HEK293T (cell line): ENCODE measurements at regions not wholly inside any gene's neighbourhood (a gene's known extent, or its start where the extent isn't known, plus 50 kb on each side); places are given as distances from the start of the nearest gene placed in this dataset.

Experiments used
- CTCF ChIA-PET: fragments of 350-600 bp; formaldehyde crosslinking; extraction: SDS; loops from one replicate; lab custom pipeline; 2021; ENCODE audit warnings: antibody characterized with exemption, inconsistent platforms; lab: Yijun Ruan, JAX
- POLR2A ChIA-PET: fragments of 350-600 bp; formaldehyde crosslinking; extraction: SDS; loops from one replicate; lab custom pipeline; 2020; ENCODE audit warnings: antibody characterized with exemption, inconsistent platforms; lab: Yijun Ruan, JAX
- DNase-seq: peaks from one replicate; pipeline ENCODE4 v3.0.0; 2012; ENCODE audit warnings: mixed read lengths; ENCODE audit errors: extremely low spot score
- ARNT ChIP-seq: fragments of 450-650 bp; IDR thresholded peaks from 2 replicates; pipeline ENCODE4 v1.6.1; 2017; ENCODE audit warnings: mild to moderate bottlenecking
- BHLHE40 ChIP-seq: fragments of 450-650 bp; IDR thresholded peaks from 2 replicates; pipeline ENCODE4 v1.6.1; 2016; ENCODE audit warnings: mild to moderate bottlenecking, moderate library complexity, borderline replicate concordance
- CTBP1 ChIP-seq: fragments of 450-650 bp; IDR thresholded peaks from 2 replicates; pipeline ENCODE4 v1.6.1; 2016; ENCODE audit warnings: borderline replicate concordance
- ELF4 ChIP-seq: fragments of 450-650 bp; IDR thresholded peaks from 2 replicates; pipeline ENCODE4 v1.6.1; 2017; ENCODE audit warnings: antibody characterized with exemption
- FOXA1 ChIP-seq: fragments of 450-650 bp; IDR thresholded peaks from 2 replicates; pipeline ENCODE4 v1.6.1; 2016; ENCODE audit warnings: mild to moderate bottlenecking
- FOXK2 ChIP-seq: fragments of 450-650 bp; IDR thresholded peaks from 2 replicates; pipeline ENCODE4 v1.6.1; 2016; ENCODE audit warnings: mild to moderate bottlenecking
- FOXM1 ChIP-seq: fragments of 450-650 bp; IDR thresholded peaks from 2 replicates; pipeline ENCODE4 v1.6.1; 2017; ENCODE audit warnings: mild to moderate bottlenecking, borderline replicate concordance
- HDGF ChIP-seq: fragments of 450-650 bp; IDR thresholded peaks from 2 replicates; pipeline ENCODE4 v1.6.1; 2017; ENCODE audit warnings: antibody characterized with exemption, borderline replicate concordance
- L3MBTL2 ChIP-seq: fragments of 450-650 bp; conservative IDR thresholded peaks from 2 replicates; pipeline ENCODE4 v1.6.1; 2016; ENCODE audit warnings: mild to moderate bottlenecking
- LEF1 ChIP-seq: fragments of 450-650 bp; IDR thresholded peaks from 2 replicates; pipeline ENCODE4 v1.6.1; 2017; ENCODE audit warnings: mild to moderate bottlenecking, borderline replicate concordance
- NFRKB ChIP-seq: fragments of 450-650 bp; IDR thresholded peaks from 2 replicates; pipeline ENCODE4 v1.6.1; 2016; ENCODE audit warnings: mild to moderate bottlenecking, moderate library complexity
- SP1 ChIP-seq: fragments of 450-650 bp; IDR thresholded peaks from 2 replicates; pipeline ENCODE4 v1.6.1; 2017
- SUZ12 ChIP-seq: fragments of 450-650 bp; IDR thresholded peaks from 2 replicates; pipeline ENCODE4 v1.6.1; 2016; ENCODE audit warnings: mild to moderate bottlenecking
- TARDBP ChIP-seq: fragments of 450-650 bp; IDR thresholded peaks from 2 replicates; pipeline ENCODE4 v1.6.1; 2016
- ZNF384 ChIP-seq: fragments of 450-650 bp; IDR thresholded peaks from 2 replicates; pipeline ENCODE4 v1.6.1; 2016
- TF ChIP-seq, protein P1 (sequence below): fragments of 450-650 bp; IDR thresholded peaks from 2 replicates; pipeline ENCODE4 v1.6.1; 2016

- POLR2A ChIA-PET, result no interaction called here
- CTCF ChIA-PET, result no interaction called here
- TF ChIP-seq LEF1, result no peak
- no peak for TF ChIP-seq HDGF
- TF ChIP-seq, protein P1, sequence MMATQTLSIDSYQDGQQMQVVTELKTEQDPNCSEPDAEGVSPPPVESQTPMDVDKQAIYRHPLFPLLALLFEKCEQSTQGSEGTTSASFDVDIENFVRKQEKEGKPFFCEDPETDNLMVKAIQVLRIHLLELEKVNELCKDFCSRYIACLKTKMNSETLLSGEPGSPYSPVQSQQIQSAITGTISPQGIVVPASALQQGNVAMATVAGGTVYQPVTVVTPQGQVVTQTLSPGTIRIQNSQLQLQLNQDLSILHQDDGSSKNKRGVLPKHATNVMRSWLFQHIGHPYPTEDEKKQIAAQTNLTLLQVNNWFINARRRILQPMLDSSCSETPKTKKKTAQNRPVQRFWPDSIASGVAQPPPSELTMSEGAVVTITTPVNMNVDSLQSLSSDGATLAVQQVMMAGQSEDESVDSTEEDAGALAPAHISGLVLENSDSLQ, result no peak
- TF ChIP-seq CTBP1, result no peak
- TF ChIP-seq ELF4, result no peak
- TF ChIP-seq NFRKB, result no peak
- no peak for TF ChIP-seq SP1
- no peak for TF ChIP-seq FOXA1
- TF ChIP-seq TARDBP, result no peak
- TF ChIP-seq SUZ12, result no peak
- no peak for TF ChIP-seq ZNF384
- no peak for TF ChIP-seq ARNT
- TF ChIP-seq FOXK2, result no peak
- no peak for TF ChIP-seq BHLHE40
- TF ChIP-seq L3MBTL2, result no peak
- TF ChIP-seq FOXM1, result no peak
- no peak for DNase-seq
Measured at GRCh38 chr9:119611565-119611964, 242.3 kb upstream of the BRINP1 start.

- CTCF ChIA-PET, result interaction anchor here (0.7 kb wide), 1 partner anchor 150 kb away, joined by 3 read pairs; no protein-coding TSS in a partner anchor
- POLR2A ChIA-PET, result no interaction called here
- TF ChIP-seq ARNT (no peak), ZNF384 (no peak), FOXA1 (no peak), HDGF (no peak), FOXK2 (no peak), SP1 (no peak), LEF1 (no peak), CTBP1 (no peak), ELF4 (no peak), BHLHE40 (no peak)
- DNase-seq, result no peak
Measured at GRCh38 chr9:119609277-119609971, 240.2 kb upstream of the BRINP1 start.

- TF ChIP-seq ELF4 (no peak), FOXA1 (no peak), CTBP1 (no peak), ARNT (no peak), HDGF (no peak), LEF1 (no peak), FOXK2 (no peak), FOXM1 (no peak), TARDBP (no peak), BHLHE40 (no peak), ZNF384 (no peak), SUZ12 (no peak), SP1 (no peak), L3MBTL2 (no peak), NFRKB (no peak)
- TF ChIP-seq, protein P1, result no peak
- ChIA-PET POLR2A (no interaction called here), CTCF (no interaction called here)
- DNase-seq, result no peak
Measured at GRCh38 chr9:119601632-119602031, 232.4 kb upstream of the BRINP1 start.

DNA sequence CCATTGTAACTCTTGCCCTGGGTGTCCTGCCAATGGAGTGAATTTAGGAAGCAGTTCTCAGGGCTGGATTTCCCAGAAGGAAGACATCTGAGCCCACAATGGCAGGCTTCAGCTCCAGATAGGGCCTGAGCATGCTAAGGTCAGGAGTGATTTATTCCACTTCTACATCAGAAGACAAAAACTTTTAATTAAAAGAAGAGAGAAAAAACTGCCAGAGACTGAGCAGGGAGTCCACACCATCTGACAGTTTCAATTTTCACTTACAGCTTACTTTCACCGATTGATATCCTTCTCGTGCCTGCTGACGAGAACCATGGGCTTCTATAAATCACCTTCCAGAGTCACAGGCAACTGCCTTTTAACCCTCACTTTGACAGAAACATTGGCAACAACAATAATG is 228.3 kb upstream of the BRINP1 start:
- POLR2A ChIA-PET, result no interaction called here
- DNase-seq, result no peak
- CTCF ChIA-PET, result interaction anchor here (0.7 kb wide), 1 partner anchor 661 kb away, joined by 3 read pairs; no protein-coding TSS in a partner anchor
- no peak for TF ChIP-seq ZNF384
- TF ChIP-seq FOXK2, result no peak
- TF ChIP-seq L3MBTL2, result no peak
- TF ChIP-seq TARDBP, result no peak
- no peak for TF ChIP-seq ARNT
- no peak for TF ChIP-seq HDGF
- TF ChIP-seq ELF4, result no peak
- TF ChIP-seq BHLHE40, result no peak
- TF ChIP-seq SUZ12, result no peak
- no peak for TF ChIP-seq LEF1
- no peak for TF ChIP-seq SP1
- no peak for TF ChIP-seq NFRKB
- TF ChIP-seq, protein P1, result no peak
- TF ChIP-seq FOXA1, result no peak
- TF ChIP-seq FOXM1, result no peak

DNA sequence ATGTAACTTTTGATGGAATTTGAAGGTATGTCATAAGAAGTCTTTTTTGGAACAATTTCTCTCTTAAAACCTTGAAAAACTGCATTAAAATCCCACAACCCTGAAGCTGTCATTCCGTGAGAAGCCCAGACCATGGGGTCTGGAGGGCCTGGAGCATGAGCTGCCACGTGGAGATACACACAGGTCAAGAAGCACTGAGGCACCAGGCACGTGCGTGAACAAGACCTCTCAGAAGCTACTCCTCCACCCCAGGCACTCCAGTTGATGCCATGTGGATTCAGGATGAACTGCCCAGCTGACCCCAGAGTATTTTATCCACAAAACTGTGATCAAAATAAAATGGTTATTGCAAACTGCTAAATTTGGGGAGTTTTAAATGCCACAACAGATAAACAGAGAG is 227.5 kb upstream of the BRINP1 start:
- CTCF ChIA-PET, result no interaction called here
- TF ChIP-seq TARDBP (no peak), NFRKB (no peak), FOXM1 (no peak), ELF4 (no peak), HDGF (no peak), CTBP1 (no peak), ARNT (no peak), LEF1 (no peak), BHLHE40 (no peak), SP1 (no peak), SUZ12 (no peak), L3MBTL2 (no peak), ZNF384 (no peak), FOXK2 (no peak), FOXA1 (no peak)
- TF ChIP-seq, protein P1, result no peak
- DNase-seq, result no peak
- POLR2A ChIA-PET, result no interaction called here
